ENCODE measurements at regions not wholly inside any gene's neighbourhood (a gene's known extent, or its start where the extent isn't known, plus 50 kb on each side); places are given as distances from the start of the nearest gene placed in this dataset.

- Histone ChIP-seq H3K36me3 (replicated peaks in 1 of 2; ENCODE audit: control insufficient read depth in 1 of 2, insufficient read depth in 2 of 2, low read length in 1 of 2) (no peaks in the 10 kb centered on the region), H3K9me2 (no peaks in the 10 kb centered on the region), H3F3A (replicated peaks; ENCODE audit: insufficient read depth) (no peaks in the 10 kb centered on the region), H4K20me1 (ENCODE audit: insufficient read depth) (no peaks in the 10 kb centered on the region), H3K27ac (ENCODE audit: low read depth in 2 of 2, low read length in 1 of 2) (no peak overlapping the region), H2AFZ (ENCODE audit: low read depth) (no peak overlapping the region), H3K4me2 (no peak overlapping the region), H3K79me2 (ENCODE audit: insufficient read depth) (no peaks in the 10 kb centered on the region), H3K9ac (no peak overlapping the region), H3K9me3 (no peaks in the 10 kb centered on the region), H3K27me3 (ENCODE audit: insufficient read depth) (no peaks in the 10 kb centered on the region), H3K4me3 (ENCODE audit: low read depth in 2 of 2, low read length in 1 of 2) (no peak overlapping the region), H3K4me1 (ENCODE audit: control insufficient read depth in 1 of 2, insufficient read depth in 2 of 2, low read depth in 1 of 2, low read length in 1 of 2) (no peaks in the 10 kb centered on the region)
- 75% methylated on average over 3 of the region's 3 CpGs for WGBS (ENCODE audit: low lambda C conversion rate)
- POLR2A ChIA-PET = no interaction called here
- CTCF ChIA-PET = interaction anchor here (0.8 to 1.7 kb wide), 5 partner anchors 11 to 96 kb away, joined by 3 to 9 read pairs (median 4); no protein-coding TSS in a partner anchor
- TF ChIP-seq SIN3A (IDR thresholded peaks at IDR 0.05; ENCODE audit: borderline replicate concordance, low read depth, low read length) (no peak), USF1 (IDR thresholded peaks at IDR 0.05; ENCODE audit: borderline replicate concordance, low read depth) (no peak), TCF12 (IDR thresholded peaks at IDR 0.05) (no peak), JUND (IDR thresholded peaks at IDR 0.05) (no peak), CHD2 (IDR thresholded peaks at IDR 0.05; ENCODE audit: low read length, partially characterized antibody) (no peak), MEF2A (IDR thresholded peaks at IDR 0.05; ENCODE audit: borderline replicate concordance, low read depth) (no peak), GABPA (IDR thresholded peaks at IDR 0.05; ENCODE audit: low read depth) (no peak)
- DNase-seq = no peak
Measured at GRCh38 chr7:132656341-132656740, 80.1 kb upstream of the PLXNA4 start.

GRCh38 chr7:132655131-132655727 lies 79.0 kb upstream of the PLXNA4 start:
- Histone ChIP-seq H2AFZ (ENCODE audit: low read depth) (no peak overlapping the region), H3F3A (replicated peaks; ENCODE audit: insufficient read depth) (no peaks in the 10 kb centered on the region), H3K27ac (ENCODE audit: low read depth in 2 of 2, low read length in 1 of 2) (no peak overlapping the region), H3K9me3 (no peaks in the 10 kb centered on the region), H4K20me1 (ENCODE audit: insufficient read depth) (no peaks in the 10 kb centered on the region), H3K9ac (no peak overlapping the region), H3K4me3 (ENCODE audit: low read depth in 2 of 2, low read length in 1 of 2) (no peak overlapping the region), H3K4me2 (no peak overlapping the region), H3K9me2 (no peaks in the 10 kb centered on the region), H3K36me3 (replicated peaks in 1 of 2; ENCODE audit: control insufficient read depth in 1 of 2, insufficient read depth in 2 of 2, low read length in 1 of 2) (no peaks in the 10 kb centered on the region), H3K4me1 (ENCODE audit: control insufficient read depth in 1 of 2, insufficient read depth in 2 of 2, low read depth in 1 of 2, low read length in 1 of 2) (no peaks in the 10 kb centered on the region), H3K79me2 (ENCODE audit: insufficient read depth) (no peaks in the 10 kb centered on the region), H3K27me3 (ENCODE audit: insufficient read depth) (no peaks in the 10 kb centered on the region)
- no peak for DNase-seq
- ChIA-PET CTCF (interaction anchor here (0.6 to 1.7 kb wide), 6 partner anchors 10 to 96 kb away, joined by 3 to 9 read pairs (median 4); no protein-coding TSS in a partner anchor), POLR2A (no interaction called here)
- 67% methylated on average over 13 of the region's 13 CpGs for WGBS (ENCODE audit: low lambda C conversion rate)
- TF ChIP-seq TCF12 (IDR thresholded peaks at IDR 0.05) (no peak), RXRA (IDR thresholded peaks at IDR 0.05; ENCODE audit: borderline replicate concordance, low read depth) (no peak), EZH2phosphoT487 (IDR thresholded peaks at IDR 0.05; ENCODE audit: borderline replicate concordance, low read depth) (no peak), POLR2AphosphoS5 (IDR thresholded peaks at IDR 0.05; ENCODE audit: low read depth, low read length) (no peak), TAF1 (IDR thresholded peaks at IDR 0.05; ENCODE audit: borderline replicate concordance, low read depth, low read length) (no peak), SIN3A (IDR thresholded peaks at IDR 0.05; ENCODE audit: borderline replicate concordance, low read depth, low read length) (no peak), FOSL2 (IDR thresholded peaks at IDR 0.05; ENCODE audit: borderline replicate concordance, low read depth) (no peak), SMC3 (IDR thresholded peaks at IDR 0.05; ENCODE audit: low read depth, low read length) (no peak), MXI1 (IDR thresholded peaks at IDR 0.05; ENCODE audit: low read depth, low read length) (no peak), ELF1 (IDR thresholded peaks at IDR 0.05) (no peak), RAD21 (IDR thresholded peaks at IDR 0.05; ENCODE audit: low read length) (no peak), GABPA (IDR thresholded peaks at IDR 0.05; ENCODE audit: low read depth) (no peak), EP300 (IDR thresholded peaks at IDR 0.05; ENCODE audit: borderline replicate concordance in 1 of 2, low read depth in 1 of 2, low read length in 1 of 2) (no peak)
- TF ChIP-seq, protein P1, sequence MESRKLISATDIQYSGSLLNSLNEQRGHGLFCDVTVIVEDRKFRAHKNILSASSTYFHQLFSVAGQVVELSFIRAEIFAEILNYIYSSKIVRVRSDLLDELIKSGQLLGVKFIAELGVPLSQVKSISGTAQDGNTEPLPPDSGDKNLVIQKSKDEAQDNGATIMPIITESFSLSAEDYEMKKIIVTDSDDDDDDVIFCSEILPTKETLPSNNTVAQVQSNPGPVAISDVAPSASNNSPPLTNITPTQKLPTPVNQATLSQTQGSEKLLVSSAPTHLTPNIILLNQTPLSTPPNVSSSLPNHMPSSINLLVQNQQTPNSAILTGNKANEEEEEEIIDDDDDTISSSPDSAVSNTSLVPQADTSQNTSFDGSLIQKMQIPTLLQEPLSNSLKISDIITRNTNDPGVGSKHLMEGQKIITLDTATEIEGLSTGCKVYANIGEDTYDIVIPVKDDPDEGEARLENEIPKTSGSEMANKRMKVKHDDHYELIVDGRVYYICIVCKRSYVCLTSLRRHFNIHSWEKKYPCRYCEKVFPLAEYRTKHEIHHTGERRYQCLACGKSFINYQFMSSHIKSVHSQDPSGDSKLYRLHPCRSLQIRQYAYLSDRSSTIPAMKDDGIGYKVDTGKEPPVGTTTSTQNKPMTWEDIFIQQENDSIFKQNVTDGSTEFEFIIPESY (IDR thresholded peaks at IDR 0.05; ENCODE audit: borderline replicate concordance, low read depth) = no peak
